GM19452 (cell line): ENCODE measurements at regions not wholly inside any gene's neighbourhood (a gene's known extent, or its start where the extent isn't known, plus 50 kb on each side); places are given as distances from the start of the nearest gene placed in this dataset.

Experiments
- ATAC-seq: cut with Tn5 transposase; IDR thresholded peaks from one replicate; pipeline ENCODE4 v1.9.1; 2021; ENCODE audit not compliant: unreplicated experiment

DNA sequence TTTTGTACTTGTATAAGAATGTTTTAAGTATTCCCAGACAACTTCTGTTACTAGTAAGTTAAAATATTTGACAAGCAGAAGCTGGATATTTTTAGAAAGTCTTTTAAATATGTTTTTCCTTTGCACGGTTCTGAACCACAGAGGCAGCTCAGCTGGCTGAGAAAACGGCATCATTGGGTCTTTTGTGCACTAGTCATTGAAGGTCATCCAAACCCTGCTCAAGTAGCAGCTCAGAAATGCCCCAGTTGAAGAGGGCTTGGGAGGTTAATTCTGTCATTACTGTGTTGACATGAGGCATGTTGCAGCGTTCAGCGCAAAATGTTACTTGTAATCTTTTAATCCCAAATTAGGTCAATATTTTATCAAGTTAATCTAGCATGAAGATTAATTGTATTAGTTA, 383.7 kb upstream of the FAM241A start:
- ATAC-seq: no peak

DNA sequence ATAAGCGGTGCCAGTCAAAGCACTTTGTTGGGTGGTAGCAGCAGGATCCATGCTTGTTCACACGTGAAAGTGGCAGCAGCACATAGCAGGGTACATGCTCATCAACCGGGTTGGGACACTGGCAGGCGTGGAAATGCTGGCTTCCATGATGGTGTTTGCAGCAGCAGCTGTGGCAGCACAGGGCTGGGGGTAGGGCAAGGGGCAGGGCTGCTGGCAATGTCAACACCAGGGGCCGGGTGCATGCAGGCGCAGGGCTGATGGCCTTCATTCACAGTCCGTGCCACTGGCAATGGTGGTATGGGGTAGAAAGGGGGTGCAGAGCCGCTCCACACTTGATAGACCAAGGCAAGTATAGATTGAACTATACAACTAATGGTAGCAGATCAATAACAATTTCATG, 374.7 kb upstream of the FAM241A start:
- ATAC-seq: no peak

DNA sequence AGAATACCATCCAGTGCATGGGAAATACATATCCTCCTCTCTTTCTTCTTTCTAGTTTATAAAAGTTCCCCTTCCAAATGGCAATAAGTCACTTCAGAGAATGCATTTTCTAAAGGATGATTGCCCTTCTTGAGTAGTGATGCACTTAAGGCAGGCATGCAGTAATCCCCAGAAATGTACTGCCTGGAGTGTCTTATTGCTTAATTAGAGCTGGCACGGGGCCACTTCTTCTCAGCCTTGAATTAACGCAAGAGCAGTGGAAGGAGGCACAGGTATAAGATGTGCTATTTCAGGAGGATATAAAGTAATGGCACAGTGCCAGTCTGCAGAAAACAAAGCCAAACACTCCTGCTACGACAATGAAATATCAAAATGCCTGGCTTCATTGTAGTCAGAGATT, 371.4 kb upstream of the FAM241A start:
- ATAC-seq: no peak

DNA sequence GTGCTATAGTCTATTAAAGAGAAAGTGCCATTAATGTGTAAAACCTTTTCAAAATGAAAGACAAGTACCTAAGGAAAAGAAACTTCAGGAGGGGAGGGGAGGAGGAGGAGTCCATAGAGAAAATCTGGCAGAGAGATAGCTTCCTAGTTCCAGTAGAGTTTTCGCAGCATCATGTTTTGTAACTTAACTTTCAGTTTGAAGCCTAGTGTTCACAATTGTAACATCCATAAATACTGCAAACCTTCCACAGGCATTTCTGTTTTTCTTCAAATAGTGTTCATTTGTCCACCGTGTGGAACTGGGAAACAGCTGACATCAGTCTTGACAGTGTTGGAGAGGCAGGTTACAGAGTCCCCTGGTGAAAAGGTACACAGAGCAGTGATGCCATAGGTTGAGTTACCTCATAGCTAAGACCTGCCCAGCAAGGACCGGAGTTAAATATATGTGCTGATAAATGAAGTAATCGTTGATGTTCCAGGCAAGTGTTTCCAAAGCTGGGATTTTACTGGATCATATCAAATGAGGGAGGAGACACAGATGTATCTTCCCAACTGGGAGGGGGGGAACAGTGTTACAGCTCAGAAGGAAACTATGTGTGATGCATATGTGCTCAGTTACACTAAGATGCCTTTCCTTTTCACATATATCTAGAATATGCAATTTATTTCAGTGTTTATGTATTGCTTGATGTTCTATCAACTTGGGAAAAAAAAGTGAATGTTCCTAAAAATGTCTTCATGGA, 369.5 kb upstream of the FAM241A start:
- ATAC-seq: no peak

DNA sequence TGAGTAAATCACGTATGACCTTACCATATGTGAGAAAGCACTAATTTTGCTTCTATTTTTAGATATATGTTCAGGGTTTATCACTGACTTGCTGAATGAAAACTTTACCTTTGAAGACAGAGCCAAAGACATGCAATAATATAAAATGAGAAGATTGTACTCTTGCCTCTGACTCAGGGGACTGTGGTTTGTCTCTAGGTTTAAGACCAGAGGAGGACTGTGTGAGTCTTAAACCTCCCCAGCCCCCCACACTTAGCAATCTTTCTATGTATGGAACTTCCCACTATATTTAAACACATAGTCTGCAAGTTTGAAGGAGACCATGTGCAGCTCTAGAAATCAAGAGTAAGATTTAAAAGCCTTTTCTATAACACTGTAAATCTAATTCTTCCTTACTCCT, 368.7 kb upstream of the FAM241A start:
- no peak for ATAC-seq

DNA sequence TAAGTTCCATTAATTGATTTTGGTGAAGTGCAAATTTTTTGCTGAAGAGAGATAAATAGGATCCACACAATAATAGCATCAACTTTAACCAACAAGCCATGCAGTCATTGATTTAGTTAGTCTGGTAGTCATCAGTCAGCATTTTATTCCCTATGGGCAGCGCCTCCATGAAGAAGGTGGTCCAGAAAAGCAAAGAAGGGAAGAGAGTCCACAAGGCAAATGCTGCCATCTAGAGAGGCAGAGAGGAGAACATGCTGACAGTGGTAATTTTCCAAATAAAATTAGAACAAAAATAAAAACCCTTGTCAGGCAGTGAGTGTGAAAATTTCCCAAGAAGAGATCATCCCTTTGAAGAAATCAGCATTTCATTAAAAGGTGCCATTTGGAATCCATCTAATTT, 366.7 kb upstream of the FAM241A start:
- ATAC-seq: no peak

DNA sequence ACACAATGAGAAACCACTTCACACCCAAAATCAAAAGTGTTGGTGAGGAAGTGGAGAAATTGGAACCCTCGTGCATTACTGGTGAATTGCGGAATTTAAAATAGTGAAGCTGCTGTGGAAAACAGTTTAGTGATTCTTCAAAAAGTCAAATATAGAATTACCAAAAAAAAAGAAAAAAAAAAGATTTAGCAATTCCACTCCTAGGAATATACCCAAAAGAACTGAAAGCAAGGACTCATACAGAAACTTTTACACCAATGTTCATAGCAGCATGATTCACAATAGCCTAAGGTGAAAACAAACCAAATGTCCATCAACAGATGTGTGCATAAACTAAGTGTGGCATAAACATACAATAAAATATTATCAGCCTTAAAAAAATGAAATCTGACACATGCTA, 364.3 kb upstream of the FAM241A start:
- ATAC-seq: no peak

DNA sequence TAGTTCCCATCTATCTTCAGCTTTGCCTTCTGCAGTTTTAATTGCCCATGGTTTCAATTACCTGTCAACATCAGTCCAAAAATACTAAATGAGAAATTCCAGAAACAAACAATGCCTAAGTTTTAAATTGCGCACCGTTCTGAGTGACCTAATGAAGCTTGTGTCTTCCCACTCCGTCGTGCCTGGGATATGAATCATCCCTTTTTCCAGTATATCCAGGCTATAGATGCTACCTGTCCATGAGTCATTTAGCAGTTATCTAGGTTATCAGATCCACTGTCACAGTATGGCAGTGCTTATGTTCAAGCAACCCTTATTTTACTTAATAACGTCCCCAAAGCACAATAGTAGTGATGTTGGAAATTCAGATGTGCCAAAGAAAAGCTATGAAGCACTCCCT, 363.6 kb upstream of the FAM241A start:
- ATAC-seq: no peak

DNA sequence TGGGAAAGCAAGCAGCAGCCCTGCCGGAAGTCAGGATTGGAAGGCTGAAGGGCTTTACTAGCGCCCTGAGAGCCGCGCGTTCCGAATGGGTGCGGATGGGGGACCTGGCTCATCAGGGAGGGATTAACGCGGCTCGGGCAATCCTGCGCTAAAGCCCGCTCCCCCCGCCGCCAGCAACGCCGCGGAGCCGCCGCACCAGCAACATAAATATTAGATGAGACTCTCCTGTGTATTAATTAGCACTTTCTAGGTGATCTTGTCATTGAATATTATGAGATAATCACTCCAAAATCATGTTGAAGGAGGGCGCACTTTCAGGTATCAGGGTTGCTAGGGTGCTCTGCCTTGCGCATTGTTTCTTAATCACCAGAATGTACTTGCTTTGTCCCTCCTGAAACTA, 357.2 kb upstream of the FAM241A start:
- ATAC-seq: no peak

DNA sequence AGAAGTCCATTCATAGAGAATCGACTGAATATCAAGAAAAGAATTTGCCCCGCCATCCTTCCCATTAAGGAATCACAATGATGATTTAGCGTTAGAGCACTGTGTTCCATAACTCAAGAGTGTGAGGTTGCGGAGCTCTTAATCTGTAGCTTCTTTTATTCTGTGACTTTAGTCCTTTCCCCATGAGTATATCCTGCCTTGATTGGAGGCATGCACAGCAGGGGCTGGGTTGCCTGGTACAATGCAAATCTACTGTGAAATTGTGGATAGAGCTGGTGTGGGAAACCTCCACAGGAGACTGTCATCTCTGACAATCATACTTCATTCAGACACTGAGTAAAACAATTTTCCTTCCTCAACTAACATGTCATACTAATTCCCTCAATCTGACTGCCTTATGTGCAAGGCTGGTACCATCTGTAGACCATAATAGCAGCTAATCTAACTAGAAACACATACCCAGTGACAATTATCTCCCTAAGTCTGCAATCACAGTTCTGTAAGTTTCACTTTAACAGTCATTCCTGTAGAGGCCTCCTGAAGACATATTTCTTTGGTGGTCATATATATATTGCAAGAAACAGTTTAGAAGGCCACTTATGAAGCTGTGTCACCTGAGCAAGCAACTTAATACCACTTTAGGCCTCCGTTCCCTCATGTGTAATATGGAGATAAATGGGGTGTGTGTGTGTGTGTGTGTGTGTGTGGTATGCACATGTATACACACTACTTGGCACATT, 355.2 kb upstream of the FAM241A start:
- ATAC-seq: no peak

DNA sequence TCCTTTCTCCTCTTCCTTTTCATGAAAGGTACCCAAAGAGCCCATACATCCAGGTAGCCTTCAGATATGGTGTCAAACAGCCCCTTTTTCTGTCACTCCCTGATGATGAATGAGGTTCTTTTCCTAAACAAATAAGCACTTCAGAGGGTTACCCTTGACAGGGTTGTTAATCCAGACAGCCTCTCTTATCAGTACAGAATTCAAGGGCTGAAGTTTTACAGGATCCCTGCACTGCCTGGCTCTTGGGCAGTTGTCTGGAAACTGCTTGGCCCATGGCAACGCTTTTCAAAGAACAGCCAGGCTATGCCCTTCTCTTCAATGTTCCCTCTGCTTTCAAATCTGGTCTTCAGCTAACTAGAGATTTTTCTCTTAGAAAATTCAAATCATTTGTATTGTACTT, 352.6 kb upstream of the FAM241A start:
- no peak for ATAC-seq

DNA sequence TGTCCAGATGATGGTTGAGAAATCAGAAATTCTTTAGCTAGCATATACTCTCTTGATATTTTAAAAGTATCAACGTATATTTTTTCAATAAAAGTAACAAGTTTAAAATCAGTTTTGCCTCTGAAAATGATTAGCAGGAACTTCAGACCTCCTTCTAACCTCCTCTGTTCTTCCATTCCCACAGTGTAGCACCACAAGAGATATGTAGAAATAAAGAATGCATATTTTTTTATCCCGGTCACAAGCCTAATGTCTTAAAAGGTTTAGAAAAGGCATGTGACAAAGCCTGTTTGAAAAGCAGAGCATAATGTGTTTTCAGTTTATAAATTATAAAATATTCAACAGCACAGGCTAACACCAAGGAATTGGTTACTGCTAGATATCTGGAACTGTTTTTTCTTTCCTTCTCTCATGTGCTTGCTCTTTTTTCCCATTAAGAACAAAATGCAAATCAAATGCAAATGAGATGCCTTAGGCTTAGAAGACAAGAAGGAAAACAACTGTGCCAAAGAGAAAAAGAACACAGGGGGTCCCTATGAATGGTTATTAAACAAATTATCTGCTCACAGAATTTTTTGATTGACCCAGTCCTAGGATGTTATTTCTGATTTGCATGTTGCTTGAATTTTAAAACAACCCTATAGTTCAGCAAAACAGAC, 351.7 kb upstream of the FAM241A start:
- ATAC-seq: no peak

DNA sequence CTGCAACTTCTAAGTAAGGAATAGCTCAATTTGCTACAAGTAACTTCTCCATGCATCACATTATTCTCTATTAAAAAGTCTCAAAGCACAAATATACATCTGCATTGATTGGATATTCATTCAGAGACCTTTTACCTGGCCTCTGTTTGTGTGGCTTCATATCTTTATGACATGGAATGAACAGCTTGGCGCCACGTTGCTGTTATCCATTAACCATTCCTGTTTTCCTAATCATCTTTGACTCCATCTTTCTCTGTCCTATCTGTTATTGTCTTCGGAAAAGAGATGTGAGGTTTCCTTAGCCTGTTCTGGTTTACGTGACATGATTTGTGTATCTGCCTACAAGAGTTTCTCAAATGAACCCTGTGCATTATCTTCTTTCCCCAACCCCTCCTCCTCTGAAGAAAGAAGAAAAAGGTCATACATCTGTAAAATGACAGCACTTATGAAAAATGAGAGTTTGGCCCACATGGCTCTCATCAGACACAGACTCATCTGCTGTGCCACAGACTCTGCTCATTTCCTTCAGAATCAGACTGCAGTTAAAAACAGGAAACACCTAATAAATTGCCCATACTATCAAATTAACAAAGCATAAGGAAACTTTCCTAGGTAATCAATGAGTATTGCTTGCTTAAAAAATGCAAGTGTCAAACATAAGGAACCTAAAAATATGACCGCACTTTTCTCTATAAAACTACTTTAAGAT, 347.6 kb upstream of the FAM241A start:
- no peak for ATAC-seq

DNA sequence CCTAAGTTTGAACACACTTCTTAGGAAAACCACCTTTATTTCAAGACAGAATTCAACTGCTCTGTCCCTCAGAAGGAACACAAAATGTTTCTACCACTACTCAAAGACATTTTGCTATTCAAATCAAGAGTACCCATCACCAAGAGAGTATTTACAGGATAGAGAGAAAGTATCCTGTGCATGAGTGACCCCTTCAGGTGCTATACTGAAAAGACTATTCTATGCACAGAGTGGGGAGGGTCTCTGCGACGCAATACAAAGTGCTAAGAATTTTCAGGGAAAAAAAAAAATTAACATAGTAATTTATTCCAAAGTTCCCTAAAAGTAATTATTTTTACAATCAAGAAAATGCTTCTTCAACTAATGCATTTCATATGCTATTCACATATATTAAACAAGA, 346.4 kb upstream of the FAM241A start:
- no peak for ATAC-seq

DNA sequence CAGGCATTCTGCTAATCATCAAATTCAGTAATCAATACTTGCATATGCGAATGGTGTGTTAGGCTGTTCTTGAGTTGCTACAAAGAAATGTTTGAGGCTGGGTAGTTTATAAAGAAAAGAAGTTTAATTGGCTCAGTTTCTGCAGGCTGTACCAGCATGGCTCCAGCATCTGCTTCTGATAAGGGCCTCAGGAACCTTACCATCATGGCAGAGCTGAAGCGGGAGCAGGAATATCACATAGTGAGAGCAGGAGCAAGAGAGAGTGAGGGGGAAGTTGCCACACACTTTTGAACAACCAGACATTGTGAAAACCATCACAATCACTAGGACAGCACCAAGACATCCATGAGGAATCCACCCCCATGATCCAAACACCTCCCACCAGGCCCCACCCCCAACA, 344.7 kb upstream of the FAM241A start:
- ATAC-seq: no peak

DNA sequence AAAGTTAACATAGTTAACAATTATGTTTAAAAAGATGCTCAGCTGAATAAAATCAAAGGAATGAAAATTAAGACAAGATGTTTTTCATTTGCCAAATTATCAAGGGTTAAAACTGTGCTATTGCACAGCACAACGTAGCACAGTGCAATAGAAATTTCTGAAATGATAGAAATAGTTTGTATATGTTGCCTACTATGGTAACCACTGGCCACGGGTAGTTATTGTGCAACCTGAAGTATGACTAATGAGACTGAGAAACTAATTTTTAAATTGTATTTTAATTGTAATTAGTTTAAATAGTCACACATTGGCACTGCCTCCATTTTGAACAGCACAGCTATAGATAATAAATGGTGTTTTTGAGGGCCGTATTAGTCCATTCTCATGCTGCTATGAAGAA, 343.1 kb upstream of the FAM241A start:
- ATAC-seq: no peak

DNA sequence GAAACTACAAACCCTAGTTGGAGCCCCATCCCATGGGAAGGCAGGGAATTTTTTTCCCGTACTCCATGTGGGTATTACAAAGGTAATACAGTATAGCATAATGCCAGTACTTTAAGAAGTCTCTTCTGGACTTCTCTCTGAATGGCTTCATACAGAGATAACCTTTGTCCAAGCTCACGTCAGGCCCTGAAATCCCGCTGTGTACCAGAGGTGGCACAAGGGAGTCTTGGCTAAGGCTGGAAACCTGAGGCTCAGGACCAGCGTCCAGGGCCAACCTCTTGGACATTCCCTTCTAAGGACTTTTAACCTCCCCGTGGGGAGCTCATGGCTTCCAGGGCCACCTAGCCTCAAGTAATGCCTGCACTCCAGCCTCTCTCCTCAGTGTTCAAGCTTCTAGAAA, 338.9 kb upstream of the FAM241A start:
- no peak for ATAC-seq

DNA sequence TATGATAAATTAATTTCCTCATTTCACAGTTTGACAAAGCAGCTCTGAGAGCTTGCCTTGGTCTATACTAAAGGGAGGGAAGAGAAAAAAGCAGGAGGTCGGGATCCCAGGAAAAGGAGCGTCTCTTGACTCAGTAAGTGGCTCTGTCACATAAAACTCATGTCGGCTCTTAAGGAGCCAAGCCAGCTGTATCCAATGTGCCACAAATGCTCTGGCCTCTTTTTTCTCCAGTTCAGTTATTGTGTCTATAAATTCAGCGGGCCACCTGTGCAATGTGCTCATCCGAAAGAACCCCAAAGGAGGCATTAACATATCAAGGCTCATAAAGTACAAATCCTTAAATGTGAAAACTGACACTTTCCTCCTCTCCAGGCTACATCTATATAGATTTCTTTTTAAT, 337.7 kb upstream of the FAM241A start:
- ATAC-seq: no peak

DNA sequence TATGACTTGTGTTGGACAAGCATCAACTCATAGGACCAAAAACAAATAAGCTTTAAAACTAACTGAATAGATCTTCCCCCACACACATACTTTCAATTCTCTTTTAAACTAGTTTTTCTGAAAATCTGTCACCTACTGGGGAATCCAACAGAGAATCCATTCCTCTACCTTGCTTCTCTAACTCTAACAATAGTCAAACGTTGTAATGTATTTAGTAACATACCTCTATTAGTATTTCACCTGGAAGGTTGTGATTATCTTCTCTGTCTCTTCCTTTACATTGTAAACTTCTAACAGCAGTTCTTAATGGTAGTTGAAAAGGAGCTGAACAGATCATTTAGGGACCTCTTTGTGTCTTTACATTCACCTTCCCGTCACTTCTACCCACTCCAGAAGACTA, 337.1 kb upstream of the FAM241A start:
- ATAC-seq: no peak

DNA sequence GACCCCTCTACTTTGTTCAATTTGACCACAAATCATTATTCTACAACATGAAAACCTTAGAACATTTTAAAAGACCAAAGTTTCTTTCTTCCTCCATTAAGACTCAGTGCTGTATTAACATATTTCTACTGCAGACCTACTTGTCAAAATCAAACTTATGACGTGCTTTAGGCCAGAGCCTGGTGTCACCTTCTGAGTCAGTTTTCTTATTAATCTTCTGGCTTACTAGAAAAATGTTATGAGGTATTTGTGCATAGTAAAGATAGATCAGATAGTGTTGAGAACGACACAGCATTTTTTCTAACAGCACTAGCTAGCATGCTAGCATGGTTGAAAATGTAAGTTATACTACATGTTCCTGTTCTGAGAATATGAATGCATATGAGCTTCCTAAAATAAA, 333.6 kb upstream of the FAM241A start:
- no peak for ATAC-seq

DNA sequence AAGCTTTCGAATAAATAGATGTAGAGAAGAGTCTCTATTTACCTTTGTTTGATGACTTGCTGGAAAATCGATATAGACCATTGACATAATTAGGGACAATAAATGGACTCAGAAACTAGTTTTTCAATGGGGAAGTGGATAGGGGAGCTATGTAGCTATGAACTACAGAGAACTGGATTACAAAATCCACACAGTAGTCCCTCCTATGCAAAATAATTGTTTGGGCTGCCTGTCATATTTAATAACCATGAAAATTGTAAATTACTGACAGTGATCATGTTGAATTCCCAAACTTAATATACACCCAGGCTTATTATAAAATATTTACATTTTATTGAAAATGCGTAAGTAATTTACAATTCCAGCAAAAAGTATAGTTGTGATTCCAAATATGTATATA, 333.1 kb upstream of the FAM241A start:
- ATAC-seq: no peak

DNA sequence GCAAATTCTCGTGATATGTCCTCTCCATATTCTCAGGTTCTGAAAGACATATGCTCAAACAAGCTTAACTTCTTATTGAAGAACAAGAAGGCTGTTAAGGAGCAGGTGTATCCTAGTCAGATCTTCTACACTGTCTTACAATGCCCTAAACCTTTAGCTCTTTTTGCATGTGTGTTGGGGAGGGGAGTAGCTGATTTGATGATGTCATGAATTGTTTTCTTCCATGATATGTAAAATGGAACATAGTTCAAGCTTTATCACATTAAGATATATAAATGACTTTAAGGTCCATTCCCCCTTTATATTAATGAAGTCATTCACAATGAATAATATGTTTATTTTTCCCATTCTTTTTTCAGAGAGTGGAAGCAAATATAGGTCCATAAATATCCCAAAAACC, 332.5 kb upstream of the FAM241A start:
- no peak for ATAC-seq
